H1 (cell line): ENCODE measurements at regions not wholly inside any gene's neighbourhood (a gene's known extent, or its start where the extent isn't known, plus 50 kb on each side); places are given as distances from the start of the nearest gene placed in this dataset.
"Not testable (repeated sequence)": the region's sequence is repeated elsewhere in the genome, so short reads cannot be mapped to it uniquely, and the experiment has no call there.

Experiments
- CTCF ChIA-PET: fragments of 300-600 bp; sonication (Branson Sonifier 250); formaldehyde crosslinking; loops from one replicate; lab custom pipeline; 2021; ENCODE audit not compliant: partially characterized antibody; lab: Charles Lee
- POLR2A ChIA-PET: fragments of 300-600 bp; sonication (Branson Sonifier 250); formaldehyde crosslinking; loops from one replicate; lab custom pipeline; 2021; ENCODE audit warnings: inconsistent platforms; ENCODE audit not compliant: partially characterized antibody; lab: Charles Lee
- DNase-seq, 2 experiments: peaks; one replicate each; pipeline versions ENCODE4 v3.0.0 to v3.0.0-alpha.2; 2010 to 2022; ENCODE audit warnings: low spot score in 2 of 2, low read depth in 1 of 2, mixed read lengths in 1 of 2
- FAIRE-seq: peaks from 2 replicates; lab custom pipeline; 2011; peaks lifted over from hg19 to GRCh38; lab: Jason Lieb, UNC
- H2AFZ ChIP-seq: 2 replicates; pipeline ENCODE4 v1.8.1; 2012; ENCODE audit warnings: low read length, inconsistent platforms
- H2AK5ac ChIP-seq: 2 replicates; pipeline ENCODE4 v1.6.1; 2013; ENCODE audit warnings: low read depth, low read length
- H2BK120ac ChIP-seq: replicated peaks from 2 replicates; pipeline ENCODE3; 2013; ENCODE audit warnings: low read depth, low read length, inconsistent platforms
- H2BK12ac ChIP-seq: 2 replicates; pipeline ENCODE4 v1.6.1; 2013; ENCODE audit warnings: low read depth, low read length
- H2BK15ac ChIP-seq: 2 replicates; pipeline ENCODE4 v1.6.1; 2013; ENCODE audit warnings: low read length
- H2BK20ac ChIP-seq: 2 replicates; pipeline ENCODE4 v1.6.1; 2013; ENCODE audit warnings: low read length
- H2BK5ac ChIP-seq: 2 replicates; pipeline ENCODE4 v1.6.1; 2013; ENCODE audit warnings: low read depth, low read length
- H3K14ac ChIP-seq: 2 replicates; pipeline ENCODE4 v1.6.1; 2013; ENCODE audit warnings: inconsistent platforms; ENCODE audit not compliant: insufficient read length
- H3K18ac ChIP-seq: 2 replicates; pipeline ENCODE4 v1.6.1; 2013; ENCODE audit warnings: low read length; ENCODE audit errors: extremely low read depth
- H3K23ac ChIP-seq: 2 replicates; pipeline ENCODE4 v1.6.1; 2013; ENCODE audit warnings: inconsistent platforms; ENCODE audit not compliant: insufficient read length
- H3K23me2 ChIP-seq: 2 replicates; pipeline ENCODE4 v1.6.1; 2013; ENCODE audit warnings: low read depth, low read length
- H3K27ac ChIP-seq: 2 replicates; pipeline ENCODE4 v1.6.1; 2011; ENCODE audit warnings: low read depth, low read length, inconsistent platforms
- H3K27me3 ChIP-seq, 4 experiments: replicated peaks in 1 of 4; 1 replicate in 1 of 4; 2 replicates in 3 of 4; pipeline versions ENCODE4 v1.6.1 to v1.8.1; 2011 to 2013; ENCODE audit warnings: low read length in 3 of 4, mild to moderate bottlenecking in 3 of 4, inconsistent platforms in 2 of 4, mixed read lengths in 2 of 4, moderate library complexity in 1 of 4; ENCODE audit not compliant: control insufficient read depth in 3 of 4, insufficient read depth in 3 of 4; ENCODE audit errors: extremely low read depth in 1 of 4
- H3K36me3 ChIP-seq, 4 experiments: 2 replicates each; pipeline versions ENCODE4 v1.6.1 to v1.8.1; 2011 to 2013; ENCODE audit warnings: mild to moderate bottlenecking in 4 of 4, low read length in 3 of 4, moderate library complexity in 2 of 4, control low read depth in 1 of 4, inconsistent platforms in 1 of 4; ENCODE audit not compliant: insufficient read depth in 4 of 4, control insufficient read depth in 2 of 4
- H3K4ac ChIP-seq: replicated peaks from 2 replicates; pipeline ENCODE3; 2013; ENCODE audit warnings: low read length, low read depth, mixed read lengths, inconsistent platforms; ENCODE audit not compliant: insufficient read length
- H3K4me1 ChIP-seq, 4 experiments: replicated peaks in 1 of 4; 1 replicate in 1 of 4; 2 replicates in 3 of 4; pipeline versions ENCODE4 v1.6.1 to v1.8.1; 2011 to 2013; ENCODE audit warnings: low read length in 3 of 4, inconsistent platforms in 2 of 4, mixed read lengths in 1 of 4; ENCODE audit not compliant: insufficient read depth in 4 of 4, control insufficient read depth in 3 of 4
- H3K4me2 ChIP-seq, 2 experiments: 2 replicates each; pipeline versions ENCODE4 v1.6.1 to v1.8.1; 2011 to 2013; ENCODE audit warnings: low read depth in 2 of 2, low read length in 2 of 2, control low read depth in 1 of 2, inconsistent platforms in 1 of 2, mild to moderate bottlenecking in 1 of 2; ENCODE audit not compliant: insufficient read depth in 1 of 2
- H3K4me3 ChIP-seq, 4 experiments: fragments of 200-600, 300-600 bp in 1 of 4; sonication (generic), shearing (Covaris generic), sonication (Bioruptor Twin) in 1 of 4; 2 replicates each; pipeline versions ENCODE4 v1.5.1 to v1.8.1; 2011 to 2016; ENCODE audit warnings: low read length in 4 of 4, low read depth in 3 of 4, control low read depth in 2 of 4, inconsistent platforms in 2 of 4, mild to moderate bottlenecking in 2 of 4, mixed read lengths in 1 of 4, moderate library complexity in 1 of 4; ENCODE audit not compliant: insufficient read depth in 2 of 4; ENCODE audit errors: extremely low read depth in 1 of 4
- H3K56ac ChIP-seq: replicated peaks from 2 replicates; pipeline ENCODE3; 2013; ENCODE audit warnings: low read depth, mild to moderate bottlenecking, mixed read lengths, low read length, inconsistent platforms; ENCODE audit not compliant: insufficient read length
- H3K79me1 ChIP-seq: 2 replicates; pipeline ENCODE4 v1.6.1; 2013; ENCODE audit warnings: low read depth, low read length, control low read depth
- H3K79me2 ChIP-seq, 2 experiments: 2 replicates each; pipeline versions ENCODE4 v1.6.1 to v1.8.1; 2012 to 2013; ENCODE audit warnings: low read length in 2 of 2, mild to moderate bottlenecking in 2 of 2, inconsistent platforms in 1 of 2; ENCODE audit not compliant: insufficient read depth in 2 of 2, control insufficient read depth in 1 of 2
- H3K9ac ChIP-seq, 4 experiments: replicated peaks in 1 of 4; 1 replicate in 1 of 4; 2 replicates in 3 of 4; pipeline versions ENCODE4 v1.6.1 to v1.8.1; 2011 to 2013; ENCODE audit warnings: low read depth in 3 of 4, low read length in 3 of 4, control low read depth in 2 of 4, mild to moderate bottlenecking in 2 of 4, moderate library complexity in 2 of 4, inconsistent platforms in 1 of 4; ENCODE audit errors: extremely low read depth in 1 of 4
- H3K9me3 ChIP-seq, 2 experiments: 2 replicates each; pipeline versions ENCODE4 v1.6.1 to v1.8.1; 2012 to 2013; ENCODE audit warnings: mild to moderate bottlenecking in 2 of 2, moderate library complexity in 2 of 2, control low read depth in 1 of 2, inconsistent platforms in 1 of 2, low read depth in 1 of 2, low read length in 1 of 2, mixed read lengths in 1 of 2; ENCODE audit not compliant: insufficient read depth in 2 of 2
- H4K20me1 ChIP-seq, 2 experiments: replicated peaks in 1 of 2; 2 replicates each; pipeline versions ENCODE3 to v1.8.1; 2011 to 2013; ENCODE audit warnings: inconsistent platforms in 2 of 2, low read length in 2 of 2, mild to moderate bottlenecking in 1 of 2; ENCODE audit not compliant: insufficient read depth in 2 of 2, control insufficient read depth in 1 of 2
- H4K5ac ChIP-seq: 2 replicates; pipeline ENCODE4 v1.6.1; 2013; ENCODE audit warnings: low read length, low read depth, mixed read lengths, inconsistent platforms; ENCODE audit not compliant: insufficient read length
- H4K8ac ChIP-seq: 2 replicates; pipeline ENCODE4 v1.8.0; 2013; ENCODE audit warnings: mild to moderate bottlenecking, moderate library complexity, low read length, inconsistent platforms; ENCODE audit not compliant: insufficient read depth; ENCODE audit errors: extremely low read depth
- H4K91ac ChIP-seq: replicated peaks from 2 replicates; pipeline ENCODE3; 2013; ENCODE audit warnings: low read length, mixed read lengths, inconsistent platforms; ENCODE audit not compliant: insufficient read length
- WGBS, 2 experiments: shearing (Covaris generic) in 1 of 2; methylation state at CpG; one replicate each; pipeline versions ENCODE4 v1.1.6 to v1.1.7; 2013 to 2015; ENCODE audit warnings: low lambda C conversion rate in 2 of 2, mixed read lengths in 2 of 2, inconsistent platforms in 1 of 2, low coverage in 1 of 2, missing lambda C conversion rate in 1 of 2; ENCODE audit not compliant: insufficient replicate concordance in 2 of 2, insufficient coverage in 1 of 2, insufficient read length in 1 of 2; ENCODE audit errors: extremely low coverage in 1 of 2, missing lambda C conversion rate in 1 of 2; 5-methylcytosine and 5-hydroxymethylcytosine counted together

DNA sequence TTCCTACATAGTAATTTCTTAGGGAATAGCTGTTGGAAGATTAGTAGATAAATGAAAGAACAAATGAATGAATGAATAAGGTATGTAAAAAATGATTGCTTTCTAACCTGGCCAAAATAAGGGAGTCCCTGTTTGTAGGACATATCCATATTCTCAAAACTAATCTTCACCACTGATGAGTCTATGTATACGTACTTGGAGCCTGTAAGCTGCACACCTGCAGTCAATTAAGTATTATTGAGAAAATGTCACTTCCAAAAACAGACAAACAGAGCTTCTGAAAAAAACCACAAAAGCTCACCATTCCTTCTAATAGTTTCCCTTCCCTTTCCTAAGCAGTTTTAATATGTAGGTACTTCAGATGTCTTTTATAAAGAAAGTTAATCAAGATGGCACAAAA is 109.4 kb downstream of the DDX11 start:
- DNase-seq, H3K9me3 ChIP-seq, CTCF ChIA-PET, H3K23me2 ChIP-seq, H4K91ac ChIP-seq, H3K4me2 ChIP-seq, FAIRE-seq, H3K27ac ChIP-seq, H2BK20ac ChIP-seq, H4K5ac ChIP-seq, H3K9ac ChIP-seq, H3K4me3 ChIP-seq, H3K36me3 ChIP-seq, H3K79me1 ChIP-seq, POLR2A ChIA-PET, H3K23ac ChIP-seq, H2BK120ac ChIP-seq, H3K27me3 ChIP-seq, H3K18ac ChIP-seq, H2BK5ac ChIP-seq, H3K79me2 ChIP-seq, H3K56ac ChIP-seq, H3K14ac ChIP-seq, H4K8ac ChIP-seq, H4K20me1 ChIP-seq, H3K4me1 ChIP-seq, H2BK12ac ChIP-seq, H2AK5ac ChIP-seq, H3K4ac ChIP-seq, H2AFZ ChIP-seq, H2BK15ac ChIP-seq: not testable (repeated sequence)
- 89% methylated on average over 1 of the region's 1 CpG; no CpG with 5 or more reads in 1 of the 2 experiments for WGBS, 2 experiments

DNA sequence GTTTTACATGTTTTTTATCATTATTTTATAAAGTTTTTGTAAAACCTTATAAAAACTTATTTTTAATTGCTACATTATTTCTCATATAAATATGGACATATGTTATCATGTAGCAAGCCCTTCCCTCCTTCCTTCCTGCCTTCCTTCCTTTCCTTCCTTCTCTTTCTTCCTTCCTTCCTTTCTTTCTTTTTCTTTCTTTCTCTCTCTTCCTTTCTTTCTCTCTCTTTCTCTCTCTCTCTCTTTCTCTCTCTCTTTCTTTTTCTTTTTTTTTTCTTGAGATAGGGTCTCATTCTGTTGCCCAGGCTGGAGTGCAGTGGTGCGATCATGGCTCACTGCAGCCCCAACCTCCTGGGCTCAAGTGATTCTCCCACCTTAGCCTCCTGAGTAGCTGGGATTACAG is 110.2 kb downstream of the DDX11 start:
- H3K23ac ChIP-seq, H2BK5ac ChIP-seq, H3K79me2 ChIP-seq, H2BK120ac ChIP-seq, H3K23me2 ChIP-seq, H3K36me3 ChIP-seq, H3K9ac ChIP-seq, H3K79me1 ChIP-seq, H3K56ac ChIP-seq, H4K91ac ChIP-seq, H3K4me3 ChIP-seq, H3K18ac ChIP-seq, H3K4ac ChIP-seq, H2AK5ac ChIP-seq, H4K5ac ChIP-seq, H2BK12ac ChIP-seq, H3K14ac ChIP-seq, H2BK15ac ChIP-seq, H3K4me1 ChIP-seq, H2AFZ ChIP-seq, POLR2A ChIA-PET, H3K4me2 ChIP-seq, H3K27ac ChIP-seq, H3K27me3 ChIP-seq, FAIRE-seq, DNase-seq, H3K9me3 ChIP-seq, H4K8ac ChIP-seq, CTCF ChIA-PET, H2BK20ac ChIP-seq, H4K20me1 ChIP-seq: not testable (repeated sequence)
- 89% methylated on average over 1 of the region's 1 CpG; no CpG with 5 or more reads in 1 of the 2 experiments for WGBS, 2 experiments
